ENCODE measurements at regions not wholly inside any gene's neighbourhood (a gene's known extent, or its start where the extent isn't known, plus 50 kb on each side); places are given as distances from the start of the nearest gene placed in this dataset.
"Not testable (repeated sequence)": the region's sequence is repeated elsewhere in the genome, so short reads cannot be mapped to it uniquely, and the experiment has no call there.

GRCh38 chr21:9724542-9724941, 796.8 kb upstream of the TPTE start:
- CTCF ChIA-PET (ENCODE audit: unreplicated experiment); H2AFZ ChIP-seq (ENCODE audit: low read length); H3K4me2 ChIP-seq (ENCODE audit: low read length); intact Hi-C loops (cut with micrococcal nuclease; ENCODE audit: unreplicated experiment); H3K79me2 ChIP-seq (ENCODE audit: insufficient read depth, low read depth, low read length); H3K4me3 ChIP-seq (ENCODE audit: low read depth, low read length, poor library complexity, severe bottlenecking); H3K36me3 ChIP-seq (ENCODE audit: insufficient read depth, low read length); H3K4me1 ChIP-seq (ENCODE audit: insufficient read depth, low read length, poor library complexity, severe bottlenecking); DNase-seq (ENCODE audit: low spot score); H3K9me2 ChIP-seq (ENCODE audit: insufficient read depth, low read length); H4K20me1 ChIP-seq (ENCODE audit: insufficient read depth, low read length); H3K27ac ChIP-seq (ENCODE audit: low read depth, low read length, poor library complexity, severe bottlenecking); POLR2A ChIA-PET; BruUV-seq (replicated peaks): not testable (repeated sequence)
- H3K9me3 ChIP-seq (ENCODE audit: low read length): peaks cover 26% of the 10 kb centered on the region; the same call in 1 of the 2 replicates

- H3K9me2 ChIP-seq (ENCODE audit: insufficient read depth, low read length); DNase-seq (ENCODE audit: low spot score); H4K20me1 ChIP-seq (ENCODE audit: insufficient read depth, low read length); H2AFZ ChIP-seq (ENCODE audit: low read length); CTCF ChIA-PET (ENCODE audit: unreplicated experiment); intact Hi-C loops (cut with micrococcal nuclease; ENCODE audit: unreplicated experiment); BruUV-seq (replicated peaks); H3K4me2 ChIP-seq (ENCODE audit: low read length); H3K4me3 ChIP-seq (ENCODE audit: low read depth, low read length, poor library complexity, severe bottlenecking); H3K79me2 ChIP-seq (ENCODE audit: insufficient read depth, low read depth, low read length); H3K4me1 ChIP-seq (ENCODE audit: insufficient read depth, low read length, poor library complexity, severe bottlenecking); H3K36me3 ChIP-seq (ENCODE audit: insufficient read depth, low read length); H3K27ac ChIP-seq (ENCODE audit: low read depth, low read length, poor library complexity, severe bottlenecking): not testable (repeated sequence)
- POLR2A ChIA-PET: interaction anchor here (0.8 kb wide), 1 partner anchor 9 kb away, joined by 3 read pairs; no protein-coding TSS in a partner anchor
- peaks cover 32% of the 10 kb centered on the region; the same call in 1 of the 2 replicates for H3K9me3 ChIP-seq (ENCODE audit: low read length)
These were observed 794.2 kb upstream of the TPTE start for GRCh38 chr21:9727187-9727586.

- H3K36me3 ChIP-seq (ENCODE audit: insufficient read depth, low read length); H3K4me2 ChIP-seq (ENCODE audit: low read length); H3K79me2 ChIP-seq (ENCODE audit: insufficient read depth, low read depth, low read length); H3K4me3 ChIP-seq (ENCODE audit: low read depth, low read length, poor library complexity, severe bottlenecking); BruUV-seq (replicated peaks); H3K4me1 ChIP-seq (ENCODE audit: insufficient read depth, low read length, poor library complexity, severe bottlenecking); intact Hi-C loops (cut with micrococcal nuclease; ENCODE audit: unreplicated experiment); POLR2A ChIA-PET; H4K20me1 ChIP-seq (ENCODE audit: insufficient read depth, low read length); DNase-seq (ENCODE audit: low spot score); CTCF ChIA-PET (ENCODE audit: unreplicated experiment); H3K27ac ChIP-seq (ENCODE audit: low read depth, low read length, poor library complexity, severe bottlenecking); H2AFZ ChIP-seq (ENCODE audit: low read length); H3K9me2 ChIP-seq (ENCODE audit: insufficient read depth, low read length): not testable (repeated sequence)
- peaks cover 39% of the 10 kb centered on the region; the same call in 1 of the 2 replicates for H3K9me3 ChIP-seq (ENCODE audit: low read length)
These were observed 793.0 kb upstream of the TPTE start for GRCh38 chr21:9728219-9728992.

- DNase-seq (ENCODE audit: low spot score): no peak
- Histone ChIP-seq H3K9me2 (ENCODE audit: insufficient read depth, low read length) (no peaks in the 10 kb centered on the region), H3K4me3 (ENCODE audit: low read depth, low read length, poor library complexity, severe bottlenecking) (no peak overlapping the region), H3K36me3 (ENCODE audit: insufficient read depth, low read length) (no peaks in the 10 kb centered on the region), H3K79me2 (ENCODE audit: insufficient read depth, low read depth, low read length) (no peaks in the 10 kb centered on the region), H3K9me3 (ENCODE audit: low read length) (peaks cover 34% of the 10 kb centered on the region; the same call in 1 of the 2 replicates), H2AFZ (ENCODE audit: low read length) (no peak overlapping the region), H3K4me2 (ENCODE audit: low read length) (no peak overlapping the region), H3K27ac (ENCODE audit: low read depth, low read length, poor library complexity, severe bottlenecking) (no peak overlapping the region), H3K4me1 (ENCODE audit: insufficient read depth, low read length, poor library complexity, severe bottlenecking) (no peaks in the 10 kb centered on the region), H4K20me1 (ENCODE audit: insufficient read depth, low read length) (no peaks in the 10 kb centered on the region)
- ChIA-PET CTCF (ENCODE audit: unreplicated experiment) (no interaction called here), POLR2A (no interaction called here)
- intact Hi-C loops (cut with micrococcal nuclease; ENCODE audit: unreplicated experiment): no loop called here
- no TSS peak for BruUV-seq (replicated peaks)
- TF ChIP-seq CTCF (conservative IDR thresholded peaks at IDR 0.05; ENCODE audit: low read length): no peak
- no peak for TF ChIP-seq EZH2phosphoT487 (IDR thresholded peaks at IDR 0.05; ENCODE audit: borderline replicate concordance, low read depth, low read length)
These were observed 790.5 kb upstream of the TPTE start for GRCh38 chr21:9730866-9731265.

GRCh38 chr21:9731317-9731716, 790.1 kb upstream of the TPTE start:
- H3K9me3 ChIP-seq (ENCODE audit: low read length): peaks cover 35% of the 10 kb centered on the region; the same call in 1 of the 2 replicates
- POLR2A ChIA-PET; H3K4me3 ChIP-seq (ENCODE audit: low read depth, low read length, poor library complexity, severe bottlenecking); intact Hi-C loops (cut with micrococcal nuclease; ENCODE audit: unreplicated experiment); H3K27ac ChIP-seq (ENCODE audit: low read depth, low read length, poor library complexity, severe bottlenecking); H2AFZ ChIP-seq (ENCODE audit: low read length); DNase-seq (ENCODE audit: low spot score); BruUV-seq (replicated peaks); H3K4me2 ChIP-seq (ENCODE audit: low read length); H3K9me2 ChIP-seq (ENCODE audit: insufficient read depth, low read length); CTCF ChIA-PET (ENCODE audit: unreplicated experiment); H3K36me3 ChIP-seq (ENCODE audit: insufficient read depth, low read length); H3K4me1 ChIP-seq (ENCODE audit: insufficient read depth, low read length, poor library complexity, severe bottlenecking); H3K79me2 ChIP-seq (ENCODE audit: insufficient read depth, low read depth, low read length); H4K20me1 ChIP-seq (ENCODE audit: insufficient read depth, low read length): not testable (repeated sequence)

- H3K9me3 ChIP-seq (ENCODE audit: low read length): peaks cover 30% of the 10 kb centered on the region; the same call in 1 of the 2 replicates
- H3K4me1 ChIP-seq (ENCODE audit: insufficient read depth, low read length, poor library complexity, severe bottlenecking); BruUV-seq (replicated peaks); H3K36me3 ChIP-seq (ENCODE audit: insufficient read depth, low read length); POLR2A ChIA-PET; H3K4me2 ChIP-seq (ENCODE audit: low read length); H2AFZ ChIP-seq (ENCODE audit: low read length); H4K20me1 ChIP-seq (ENCODE audit: insufficient read depth, low read length); H3K4me3 ChIP-seq (ENCODE audit: low read depth, low read length, poor library complexity, severe bottlenecking); H3K9me2 ChIP-seq (ENCODE audit: insufficient read depth, low read length); DNase-seq (ENCODE audit: low spot score); H3K27ac ChIP-seq (ENCODE audit: low read depth, low read length, poor library complexity, severe bottlenecking); intact Hi-C loops (cut with micrococcal nuclease; ENCODE audit: unreplicated experiment); H3K79me2 ChIP-seq (ENCODE audit: insufficient read depth, low read depth, low read length); CTCF ChIA-PET (ENCODE audit: unreplicated experiment): not testable (repeated sequence)
These were observed 788.8 kb upstream of the TPTE start for GRCh38 chr21:9732605-9733004.
